HG02571 (cell line): ENCODE measurements at regions not wholly inside any gene's neighbourhood (a gene's known extent, or its start where the extent isn't known, plus 50 kb on each side); places are given as distances from the start of the nearest gene placed in this dataset.

Experiments
- ATAC-seq: cut with Tn5 transposase; IDR thresholded peaks from one replicate; pipeline ENCODE4 v1.9.1; 2021; ENCODE audit warnings: mild to moderate bottlenecking, moderate library complexity; ENCODE audit not compliant: unreplicated experiment

GRCh38 chr11:116601814-116602636 lies 170.8 kb downstream of the BUD13 start:
- ATAC-seq: no peak

DNA sequence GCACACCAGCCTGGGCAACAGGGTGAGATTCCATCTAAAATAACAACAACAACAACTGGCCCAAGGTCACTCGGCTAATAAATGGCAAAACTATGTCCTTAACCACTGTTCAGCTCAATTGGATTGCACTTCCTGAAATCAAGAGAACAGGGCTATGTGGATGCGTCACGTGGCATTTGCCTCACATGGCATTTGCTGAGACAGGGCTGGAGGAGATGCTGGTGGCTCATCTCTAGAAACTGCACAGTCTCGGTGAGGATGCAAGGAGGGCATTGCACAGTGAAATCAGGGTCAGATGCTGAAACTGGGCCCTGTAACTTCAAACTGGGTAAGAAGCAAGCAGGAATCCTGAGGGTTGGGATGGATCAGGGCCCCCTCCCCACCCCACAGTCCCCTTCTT lies 171.9 kb downstream of the BUD13 start:
- ATAC-seq: no peak

- ATAC-seq: no peak
These were observed 174.2 kb downstream of the BUD13 start for GRCh38 chr11:116598556-116598955.

DNA sequence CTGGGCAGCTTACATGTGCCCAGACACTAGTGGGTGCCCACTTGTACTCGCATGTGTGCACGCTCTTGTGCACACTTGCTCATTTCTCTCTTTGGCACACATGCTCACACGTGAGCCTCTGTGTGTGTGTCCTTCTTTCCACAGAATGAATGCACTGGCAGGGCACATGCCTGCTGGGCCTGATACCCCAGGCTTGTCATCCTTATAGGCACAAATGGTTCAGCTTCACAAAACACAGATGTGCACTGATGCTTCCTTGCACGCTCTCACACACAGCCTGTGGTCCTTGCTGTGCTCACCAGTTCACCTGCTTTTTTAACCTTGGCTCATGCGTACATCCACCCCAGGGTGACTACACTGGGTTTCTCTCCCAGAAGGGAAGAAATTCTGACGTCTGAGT lies 174.8 kb downstream of the BUD13 start:
- ATAC-seq: no peak

DNA sequence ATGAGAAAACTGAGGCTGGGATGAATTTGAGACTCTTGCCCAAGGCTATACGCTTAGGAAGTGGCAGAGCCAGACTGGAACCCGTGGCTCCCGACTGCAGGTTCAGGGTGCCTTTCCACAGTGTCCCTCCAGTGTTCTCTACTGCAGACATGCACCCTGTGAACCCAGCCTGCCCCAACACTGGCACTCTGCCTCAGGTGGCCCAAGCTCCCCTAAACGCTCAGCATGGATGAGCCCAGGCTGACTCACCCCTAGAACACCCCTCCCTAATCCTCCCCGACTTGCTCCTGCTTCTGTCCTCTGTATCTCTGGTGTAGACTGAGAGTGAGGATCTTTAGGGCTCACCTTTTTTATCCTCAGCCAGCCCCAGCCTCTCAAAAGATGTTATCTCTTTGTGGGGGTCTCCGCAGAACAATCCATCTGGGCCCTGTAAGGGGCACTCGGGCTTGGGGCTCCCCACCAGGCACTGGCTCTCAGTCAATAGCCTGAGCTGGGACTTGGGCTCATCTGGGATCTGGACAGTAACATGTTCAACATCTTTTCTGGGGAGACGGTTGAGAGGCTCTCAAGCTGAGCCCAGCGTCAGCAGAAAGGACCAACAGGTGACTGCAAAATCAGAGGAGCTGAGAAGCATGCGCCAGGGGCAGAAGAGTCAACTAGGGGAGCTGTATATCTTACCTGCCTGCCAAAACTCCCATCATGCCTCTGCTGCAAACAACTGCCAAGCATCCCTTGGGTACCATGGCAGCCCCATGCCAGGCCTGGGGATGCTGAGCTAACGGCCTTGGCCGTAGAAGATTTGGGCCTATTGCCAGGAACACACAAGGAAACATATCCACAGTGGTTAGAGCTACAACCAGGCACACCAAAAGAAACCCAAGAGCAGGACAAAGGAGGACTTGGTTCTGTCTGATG lies 176.2 kb downstream of the BUD13 start:
- ATAC-seq: no peak

DNA sequence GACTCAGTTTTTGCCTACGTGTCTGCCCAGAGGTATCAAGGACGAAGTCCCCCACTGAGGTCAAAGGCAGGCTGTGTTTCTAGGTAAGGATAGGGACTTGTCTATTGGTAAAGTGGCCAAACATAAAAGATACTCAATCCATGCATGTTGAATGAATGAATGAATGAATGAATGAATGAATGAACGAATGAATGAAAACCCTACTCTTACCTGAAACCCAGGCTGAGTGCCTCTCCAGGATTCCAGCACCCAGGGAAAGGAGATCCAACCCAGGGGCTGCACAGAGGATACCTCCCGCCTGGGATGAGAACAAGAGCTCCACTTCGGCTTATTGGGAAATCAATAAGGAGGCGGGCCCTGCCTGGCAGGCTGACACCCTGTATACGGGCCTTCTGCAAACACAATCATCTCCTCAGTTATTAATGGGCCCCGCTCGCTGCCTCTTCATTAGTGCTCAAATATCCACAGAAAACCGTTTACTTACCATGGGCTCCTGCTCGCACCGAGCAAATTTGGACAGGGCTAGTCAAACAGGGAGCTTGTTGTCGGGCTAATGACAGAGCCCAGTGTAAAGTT lies 177.4 kb downstream of the BUD13 start:
- ATAC-seq: no peak

DNA sequence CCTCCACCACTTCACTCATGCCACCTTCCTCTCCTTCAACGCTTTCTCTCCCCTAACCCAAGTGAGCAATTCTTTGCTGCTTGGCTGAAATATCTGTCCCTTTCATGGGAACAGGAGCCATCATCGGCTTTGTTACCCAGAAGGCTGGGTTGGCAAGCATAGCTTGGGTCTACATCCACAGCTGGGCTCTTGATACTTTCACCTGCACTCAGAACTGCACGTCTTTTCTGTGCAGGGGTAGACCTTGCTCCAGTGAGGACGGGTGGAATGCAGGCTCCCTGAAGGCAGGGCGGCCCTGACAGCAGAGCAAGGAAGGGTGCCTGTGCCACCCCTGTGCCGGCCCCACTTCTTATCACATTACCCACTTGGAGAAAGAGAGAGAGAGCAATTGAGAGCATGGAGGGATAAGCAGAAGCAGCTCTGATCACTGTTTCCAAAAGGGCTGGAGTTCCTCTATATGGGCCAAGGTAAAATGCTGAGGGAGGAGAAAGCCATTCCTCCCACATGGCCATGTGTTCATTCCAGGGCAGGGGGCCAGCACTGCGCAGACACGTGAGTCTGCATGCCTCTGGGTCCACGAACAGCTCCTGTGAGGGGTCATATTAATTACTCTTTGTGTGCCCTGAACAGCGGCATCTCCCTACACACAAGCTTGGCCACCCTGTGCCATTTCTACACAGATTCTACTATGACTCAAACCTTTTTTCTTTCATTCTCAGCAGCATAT lies 181.8 kb downstream of the BUD13 start:
- no peak for ATAC-seq

- ATAC-seq: no peak
These were observed 183.4 kb downstream of the BUD13 start for GRCh38 chr11:116589402-116589801.

DNA sequence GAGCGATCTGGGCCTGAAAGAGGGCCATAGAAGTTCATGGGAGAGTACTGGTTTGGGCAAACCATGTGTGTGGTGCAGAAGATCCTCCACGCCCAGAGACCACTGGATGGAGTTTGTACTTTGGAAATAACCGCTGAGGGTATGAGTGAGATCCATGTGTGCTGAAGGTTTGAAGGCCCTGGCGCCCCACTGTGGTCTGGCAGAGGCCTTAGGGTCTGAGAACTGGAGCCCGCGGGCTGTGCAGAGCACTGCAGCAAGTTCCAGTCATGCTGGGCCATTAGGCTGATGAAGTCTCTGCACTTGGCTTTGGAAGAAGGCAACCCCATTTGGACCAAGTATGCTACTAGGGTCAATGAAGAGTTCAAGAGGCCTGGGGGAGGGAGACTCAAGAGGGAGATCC lies 186.4 kb downstream of the BUD13 start:
- ATAC-seq: no peak

DNA sequence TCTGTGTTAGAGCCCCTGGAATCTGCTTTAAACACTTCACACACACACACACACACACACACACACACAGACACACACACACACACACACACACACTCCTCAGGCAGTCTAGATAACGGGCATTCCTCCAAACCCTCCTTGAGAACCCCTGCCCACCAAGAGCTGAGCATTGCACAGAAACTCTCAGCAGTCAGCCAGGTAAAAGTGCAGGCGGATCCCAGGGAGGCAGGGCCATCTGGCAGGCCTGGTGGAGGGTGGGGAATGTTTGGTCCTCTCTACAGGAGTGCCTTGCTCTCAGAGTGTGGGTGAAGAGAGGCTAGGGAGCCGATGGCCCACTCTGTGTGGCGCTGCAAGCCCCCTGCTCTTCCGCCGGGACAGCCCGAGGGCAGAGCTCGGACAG lies 190.2 kb downstream of the BUD13 start:
- no peak for ATAC-seq

DNA sequence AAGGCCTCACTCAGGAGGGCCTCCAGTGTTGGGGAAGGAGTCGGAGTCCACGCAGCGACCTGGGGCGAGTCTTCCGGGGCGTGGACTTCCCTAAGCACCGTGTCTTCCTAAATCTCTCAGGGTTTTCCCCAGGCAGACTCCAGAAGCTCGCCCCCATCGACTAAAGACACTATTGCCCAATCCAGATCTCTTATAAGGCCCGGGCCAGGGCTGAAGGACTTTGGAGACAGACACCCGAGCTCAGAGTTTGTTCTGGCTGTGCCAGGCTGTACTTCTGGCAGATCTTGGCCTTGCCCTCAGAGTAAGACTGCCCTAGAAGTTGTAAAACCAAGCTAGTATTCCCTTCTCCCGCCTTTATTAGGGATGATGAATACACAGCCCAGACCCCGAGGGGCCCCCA lies 191.4 kb downstream of the BUD13 start:
- ATAC-seq: no peak

- ATAC-seq: no peak
These were observed 192.0 kb downstream of the BUD13 start for GRCh38 chr11:116580799-116581198.

DNA sequence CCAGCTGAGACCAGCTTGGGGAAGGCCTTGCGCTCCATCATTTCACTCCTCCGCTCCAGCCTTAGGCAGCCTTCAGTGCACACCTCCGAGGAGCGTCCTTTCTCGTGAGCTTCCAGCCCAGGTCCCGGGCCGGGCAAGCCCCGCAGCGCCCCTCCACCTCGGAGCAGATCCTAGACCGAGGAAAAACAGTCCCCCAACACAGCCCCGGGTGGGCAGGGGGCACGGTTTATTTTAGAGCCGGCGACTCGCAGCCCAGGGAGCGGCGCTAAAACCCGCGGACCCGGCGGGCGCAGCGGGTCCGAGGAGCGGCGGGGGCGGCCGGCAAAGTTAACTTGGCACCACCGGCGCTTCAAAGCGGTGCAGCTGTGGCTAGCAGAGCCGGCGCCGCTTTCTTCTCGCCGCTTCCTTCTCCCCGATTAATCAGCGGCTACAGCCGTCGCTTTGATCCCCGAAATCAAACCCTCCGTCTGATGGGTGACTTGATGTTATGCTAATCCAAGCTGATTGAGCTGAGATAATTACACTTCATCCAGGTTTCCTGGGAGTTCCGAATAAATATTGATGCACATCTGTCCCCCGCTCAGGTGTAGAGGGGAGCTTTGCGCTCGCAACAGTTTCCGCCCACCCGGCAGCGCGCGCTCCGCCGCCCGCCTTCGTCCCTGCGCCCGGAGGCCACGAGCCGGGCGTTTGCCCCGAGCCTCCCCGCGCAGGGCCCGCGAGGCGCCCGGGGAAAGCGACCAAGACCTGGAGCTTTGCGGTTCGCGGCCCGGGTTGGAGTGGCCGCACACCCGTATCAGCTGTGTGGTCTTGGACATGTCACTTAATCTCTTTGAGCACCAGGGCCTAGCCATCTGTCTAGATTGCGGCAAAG lies 192.7 kb downstream of the BUD13 start:
- ATAC-seq: no peak

GRCh38 chr11:116579031-116579653 lies 193.6 kb downstream of the BUD13 start:
- ATAC-seq: no peak

GRCh38 chr11:116577956-116578355 lies 194.8 kb downstream of the BUD13 start:
- ATAC-seq: no peak

DNA sequence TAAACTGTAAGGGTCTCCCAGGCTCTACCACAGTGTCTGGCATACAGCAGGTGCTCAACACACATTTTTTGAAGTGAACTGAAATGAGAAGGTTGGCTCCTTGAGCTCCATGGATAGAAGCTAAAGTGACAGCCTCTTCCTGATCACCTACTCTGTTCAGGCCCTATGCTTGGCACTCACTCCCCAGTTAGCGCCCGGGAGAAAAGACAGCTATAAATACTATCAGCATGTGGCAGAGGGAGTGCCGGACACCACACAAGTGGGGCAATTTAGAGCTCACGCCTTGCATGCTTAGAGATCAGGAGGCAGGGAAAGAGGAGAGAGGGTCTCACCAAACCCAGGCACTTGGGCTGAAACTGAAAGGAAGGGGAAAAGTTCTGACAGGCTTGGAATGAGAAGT lies 195.5 kb downstream of the BUD13 start:
- no peak for ATAC-seq

DNA sequence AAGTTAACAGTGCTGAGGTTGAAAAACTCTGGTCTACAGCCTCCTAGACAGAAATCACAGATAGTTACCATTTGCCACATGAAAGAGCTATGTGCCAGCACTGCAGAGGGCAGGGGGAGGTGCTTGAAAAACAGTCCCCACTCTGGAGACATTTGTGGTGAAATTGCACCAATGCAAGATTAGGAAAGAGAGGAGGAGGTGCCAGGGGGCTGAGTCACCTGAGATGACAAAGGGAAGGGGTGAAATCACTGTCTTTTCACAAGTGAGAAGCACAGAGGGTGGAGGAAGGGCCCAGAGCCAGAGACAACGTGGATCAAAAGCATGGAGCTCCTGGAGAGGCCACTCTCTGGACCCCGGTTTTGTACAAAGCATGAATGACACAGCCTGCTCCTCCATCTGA lies 196.3 kb downstream of the BUD13 start:
- ATAC-seq: no peak

DNA sequence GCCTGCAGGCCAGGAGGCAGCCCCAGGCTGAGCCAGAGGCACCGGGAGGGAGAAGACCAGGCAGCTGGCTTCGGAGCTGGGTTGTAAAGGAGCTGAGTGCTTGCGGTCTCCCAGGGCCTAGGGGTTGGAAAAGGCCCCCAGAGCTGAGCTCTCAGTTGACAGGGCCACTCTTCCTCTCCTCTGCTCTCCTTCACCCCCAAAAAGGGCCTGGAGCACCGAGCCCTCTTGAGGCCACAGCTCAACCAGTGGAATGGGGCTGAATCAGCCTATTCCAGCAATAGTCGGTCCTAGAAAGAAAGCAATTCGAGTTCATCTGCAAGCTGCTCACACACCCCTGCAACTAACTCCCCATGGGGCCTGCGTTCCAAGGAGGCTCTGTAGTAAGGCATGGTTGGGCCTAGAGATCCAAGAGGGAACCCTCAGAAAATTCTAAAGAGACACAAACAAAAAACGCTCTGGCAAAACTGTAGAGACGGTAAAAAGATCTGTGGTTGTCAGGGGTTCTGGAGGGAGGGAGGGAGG lies 205.0 kb downstream of the BUD13 start:
- no peak for ATAC-seq

DNA sequence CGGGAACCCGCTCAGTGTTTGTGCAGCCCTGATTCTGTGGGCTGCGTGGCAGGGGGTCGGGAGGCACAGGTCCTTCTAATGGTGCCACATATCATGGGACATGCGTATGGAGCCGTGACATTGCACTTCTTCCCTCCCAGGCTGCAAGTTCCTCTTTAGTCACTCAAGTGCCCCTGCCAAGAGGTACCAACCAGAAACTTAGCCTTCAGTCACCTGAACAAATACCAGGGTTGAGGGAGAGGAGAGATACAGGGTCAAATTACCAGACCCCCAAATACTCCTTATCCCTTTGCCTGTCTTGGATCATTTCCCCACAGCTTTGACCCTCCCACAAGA lies 209.1 kb downstream of the BUD13 start:
- ATAC-seq: no peak
